GM21360 (cell line): ENCODE measurements at regions not wholly inside any gene's neighbourhood (a gene's known extent, or its start where the extent isn't known, plus 50 kb on each side); places are given as distances from the start of the nearest gene placed in this dataset.

Source experiments
- ATAC-seq: cut with Tn5 transposase; IDR thresholded peaks from one replicate; pipeline ENCODE4 v1.9.1; 2021; ENCODE audit warnings: mild to moderate bottlenecking, moderate library complexity; ENCODE audit not compliant: unreplicated experiment

DNA sequence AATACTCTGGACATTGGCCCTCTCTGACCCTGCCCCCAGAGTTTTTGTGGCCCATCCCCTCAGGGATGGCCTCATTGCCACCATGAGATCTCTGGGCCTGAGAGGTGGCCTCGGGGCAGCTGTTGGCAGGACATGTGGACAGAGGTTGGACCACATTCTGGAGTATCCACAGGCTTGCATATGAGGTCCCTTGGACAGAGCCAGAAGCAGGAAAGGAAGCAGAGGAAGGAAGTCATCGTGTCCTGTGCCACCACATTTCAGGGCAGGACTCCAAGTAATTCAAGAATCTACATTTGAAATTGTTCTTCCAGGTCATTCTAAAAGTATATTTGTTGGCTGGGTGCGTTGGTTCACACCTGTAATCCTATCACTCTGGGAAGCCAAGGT lies 95.9 kb upstream of the PPP2R5A start:
- ATAC-seq = no peak

DNA sequence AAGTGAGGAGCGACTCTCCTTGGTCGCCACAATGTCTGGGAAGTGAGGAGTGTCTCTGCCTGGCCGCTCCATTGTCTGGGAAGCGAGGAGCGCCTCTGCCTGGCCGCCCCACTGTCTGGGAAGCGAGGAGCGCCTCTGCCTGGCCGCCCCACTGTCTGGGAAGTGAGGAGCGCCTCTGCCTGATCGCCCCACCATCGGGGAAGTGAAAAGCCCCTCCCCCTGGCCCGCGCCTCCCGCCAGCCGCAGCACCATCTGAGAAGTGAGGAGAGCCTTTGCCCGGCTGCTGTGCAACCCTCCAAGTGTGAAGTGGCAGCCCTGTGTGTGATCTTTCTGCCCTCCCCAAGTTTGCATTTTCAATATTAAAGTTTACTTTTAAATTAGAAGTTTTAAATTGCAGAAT lies 95.0 kb upstream of the PPP2R5A start:
- ATAC-seq = no peak

DNA sequence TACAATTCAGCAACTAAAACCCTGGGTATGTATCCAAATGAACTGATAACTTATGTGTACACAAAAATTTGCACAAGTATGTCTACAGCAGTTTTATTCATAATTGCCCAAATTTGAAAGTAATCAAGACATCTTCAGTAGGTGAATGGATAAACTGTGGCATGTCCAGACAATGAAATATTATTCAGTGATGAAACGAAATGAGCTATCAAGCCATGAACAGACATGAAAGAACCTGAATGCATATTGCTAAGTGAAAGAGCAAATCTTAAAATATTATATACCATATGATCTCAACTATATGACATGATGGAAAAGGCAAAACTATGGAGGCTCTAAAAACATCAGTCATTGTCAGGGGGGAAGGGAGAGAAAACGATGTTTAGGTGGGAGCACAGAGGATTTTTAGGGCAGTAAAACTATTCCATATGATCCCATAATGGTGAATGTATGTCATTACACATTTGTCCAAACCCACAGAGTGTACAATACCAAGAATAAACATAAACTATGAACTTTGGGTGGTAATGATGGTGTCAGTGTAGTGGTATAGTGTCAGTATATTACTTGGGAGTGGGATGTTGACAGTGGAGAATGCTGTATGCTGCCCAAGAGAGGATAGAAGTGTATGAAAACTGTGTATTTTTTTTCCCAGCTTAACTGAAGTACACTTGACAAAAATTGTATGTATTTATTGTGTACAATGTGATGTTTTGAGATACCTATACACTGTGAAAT lies 92.8 kb upstream of the PPP2R5A start:
- no peak for ATAC-seq

DNA sequence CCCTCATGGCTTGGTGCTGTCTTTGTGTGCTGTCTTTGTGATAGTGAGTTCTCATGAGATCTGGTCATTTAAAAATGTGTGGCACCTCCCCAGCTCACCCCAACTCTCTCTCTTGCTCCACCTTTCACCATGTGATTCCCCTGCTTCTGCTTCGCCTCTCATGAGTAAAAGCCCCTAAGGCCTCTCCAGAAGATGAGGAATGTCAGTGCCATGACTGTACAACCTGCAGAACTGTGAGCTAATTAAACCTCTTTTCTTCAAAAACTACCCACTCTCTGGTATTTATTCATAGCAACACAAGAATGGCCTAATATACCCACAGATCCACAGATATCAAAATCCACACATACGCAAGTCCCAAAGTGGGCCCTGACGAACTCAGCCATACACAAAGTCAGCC lies 88.9 kb upstream of the PPP2R5A start:
- ATAC-seq = no peak

GRCh38 chr1:212201461-212201860 lies 83.7 kb upstream of the PPP2R5A start:
- ATAC-seq = no peak

GRCh38 chr1:212203630-212204029 lies 81.6 kb upstream of the PPP2R5A start:
- ATAC-seq = no peak

DNA sequence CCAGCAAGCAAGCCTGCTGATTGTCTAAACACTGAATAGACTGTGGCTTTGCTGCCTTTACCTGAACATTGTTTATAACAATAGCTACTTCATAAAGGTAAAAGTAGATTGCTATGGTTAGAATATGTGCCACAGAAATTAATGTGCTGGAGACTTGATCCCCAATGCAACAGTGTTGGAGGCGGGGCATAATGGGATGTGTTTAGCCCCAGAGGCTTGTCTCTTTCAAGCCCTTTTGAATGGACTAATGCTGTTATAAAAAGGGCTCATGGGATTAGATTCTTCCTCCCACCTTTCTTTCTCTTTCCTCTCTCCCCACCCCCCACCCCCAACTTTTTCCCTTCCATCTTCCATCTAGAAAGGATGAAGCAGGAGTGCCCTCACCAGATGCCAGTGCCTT lies 80.2 kb upstream of the PPP2R5A start:
- no peak for ATAC-seq

DNA sequence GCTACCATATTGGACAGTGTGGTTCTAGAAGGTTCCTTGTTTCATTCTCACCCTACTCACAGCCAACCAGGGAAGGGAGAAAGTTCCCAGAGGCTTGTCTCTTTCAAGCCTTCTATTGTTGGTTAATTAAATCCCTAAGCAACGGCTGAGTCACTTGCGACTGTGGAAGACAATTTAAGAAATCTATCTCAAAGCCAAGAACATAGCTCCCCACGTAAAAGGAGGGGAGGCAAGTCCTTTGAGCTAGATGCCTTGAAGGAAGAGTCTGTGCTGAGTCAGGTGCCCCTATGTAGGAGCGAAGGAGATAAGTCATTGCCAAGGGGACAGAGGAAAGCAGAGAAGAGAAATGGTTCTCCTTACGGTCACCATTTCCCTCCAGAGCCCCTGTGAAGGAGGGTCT lies 79.4 kb upstream of the PPP2R5A start:
- ATAC-seq = no peak

- ATAC-seq = no peak
These were observed 78.1 kb upstream of the PPP2R5A start for GRCh38 chr1:212207118-212207517.

- ATAC-seq = no peak
These were observed 77.2 kb upstream of the PPP2R5A start for GRCh38 chr1:212207822-212208520.

- ATAC-seq = no peak
These were observed 76.1 kb upstream of the PPP2R5A start for GRCh38 chr1:212208978-212209644.

GRCh38 chr1:212211371-212211770 lies 73.8 kb upstream of the PPP2R5A start:
- no peak for ATAC-seq

DNA sequence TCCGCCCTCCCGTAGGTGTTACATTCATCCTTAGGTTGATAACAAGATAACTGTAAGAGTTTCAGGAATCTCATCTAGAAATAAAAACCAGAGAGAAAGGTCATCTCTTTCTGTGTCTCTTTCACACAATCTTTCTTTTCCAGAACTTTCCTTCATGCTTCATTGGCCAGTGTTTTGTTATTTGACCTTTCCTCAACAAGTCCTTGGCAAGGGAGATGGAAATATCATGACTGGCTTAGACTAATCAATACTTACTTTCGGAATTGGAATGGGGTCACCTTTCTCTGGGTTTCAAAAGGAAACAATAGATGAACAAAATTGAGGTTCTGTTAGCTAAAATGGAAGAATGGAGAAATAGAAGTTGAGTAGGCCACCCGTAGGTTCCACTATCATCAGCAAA lies 72.9 kb upstream of the PPP2R5A start:
- ATAC-seq = no peak

DNA sequence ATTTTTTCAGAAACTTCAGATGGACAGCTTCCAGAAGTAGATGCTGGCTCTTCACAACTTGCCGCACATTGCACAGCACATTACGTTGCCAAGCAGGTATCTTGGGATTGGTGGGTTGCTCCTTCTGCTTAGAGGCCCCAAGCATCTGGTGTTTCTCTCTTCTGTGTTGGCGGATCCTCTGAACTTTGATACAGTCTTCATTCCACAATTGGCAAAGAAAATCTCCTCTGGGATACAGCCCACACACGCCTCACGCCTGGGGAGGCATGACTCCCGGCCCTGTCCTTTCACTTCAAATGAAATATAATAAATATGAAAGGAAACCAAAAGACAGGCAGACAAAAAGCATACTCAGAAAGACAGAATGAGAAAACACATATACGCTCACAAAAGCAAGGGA lies 72.3 kb upstream of the PPP2R5A start:
- no peak for ATAC-seq

DNA sequence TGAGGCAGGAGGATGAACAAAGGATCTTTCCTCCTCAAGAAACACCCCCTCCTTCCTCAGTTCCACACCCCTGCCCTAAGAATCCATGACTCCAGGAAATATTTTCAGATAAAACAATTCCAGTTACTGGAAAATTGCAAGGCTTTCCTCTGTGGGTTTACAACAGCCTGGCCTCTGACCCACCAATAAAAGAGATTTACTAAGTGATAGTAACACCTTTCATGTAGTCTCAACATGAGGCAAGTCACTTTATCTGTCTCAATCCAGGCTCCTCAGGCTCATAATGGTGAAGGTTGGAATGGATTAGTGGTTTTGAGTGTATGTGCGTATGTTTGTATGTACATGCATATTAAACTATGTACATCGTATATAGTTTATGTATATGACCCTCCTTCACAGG lies 71.4 kb upstream of the PPP2R5A start:
- no peak for ATAC-seq

- ATAC-seq = no peak
These were observed 70.9 kb upstream of the PPP2R5A start for GRCh38 chr1:212214325-212214724.

DNA sequence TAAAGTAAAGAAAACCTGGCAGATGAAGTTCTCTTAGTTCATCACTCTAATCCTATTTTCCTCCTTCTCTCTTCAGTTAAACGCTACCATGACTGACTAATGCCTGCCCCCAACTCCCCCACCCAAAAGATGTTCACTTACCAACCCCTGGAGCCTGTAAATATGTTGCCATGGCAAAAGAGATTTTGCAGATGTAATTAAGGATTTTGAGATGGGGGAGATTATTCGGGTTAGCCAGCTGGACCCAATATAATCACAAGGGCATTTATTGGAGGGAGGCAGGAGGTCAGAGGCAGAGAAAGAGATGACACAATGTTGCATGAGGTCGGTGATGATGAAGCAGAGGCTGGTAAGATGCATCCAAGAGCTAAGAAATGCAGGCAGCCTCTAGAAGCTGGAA lies 69.3 kb upstream of the PPP2R5A start:
- ATAC-seq = no peak

DNA sequence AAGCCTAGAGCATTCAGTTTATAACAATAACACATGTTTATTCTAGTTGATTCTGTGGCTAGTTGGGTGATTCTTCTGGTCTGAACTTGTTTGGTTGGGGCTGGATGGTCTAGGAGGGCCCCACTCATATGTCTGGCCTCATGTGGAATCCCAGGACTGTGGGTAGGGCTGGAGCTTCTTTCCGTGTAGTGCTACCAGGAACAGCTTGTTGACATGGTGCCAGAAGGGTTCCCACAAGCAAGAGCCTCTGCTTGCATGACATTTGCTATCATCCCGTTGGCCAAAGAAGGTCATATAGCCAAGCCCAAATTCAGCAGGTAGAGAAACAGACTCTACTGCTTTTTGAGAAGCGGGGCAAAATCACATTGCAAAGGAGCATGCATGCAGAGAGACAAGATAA lies 67.6 kb upstream of the PPP2R5A start:
- ATAC-seq = no peak

GRCh38 chr1:212218065-212218464 lies 67.1 kb upstream of the PPP2R5A start:
- no peak for ATAC-seq

GRCh38 chr1:212218911-212219310 lies 66.3 kb upstream of the PPP2R5A start:
- ATAC-seq = peak; percentile 97

GRCh38 chr1:212219679-212220463 lies 65.3 kb upstream of the PPP2R5A start:
- no peak for ATAC-seq
